ENCODE measurements at regions not wholly inside any gene's neighbourhood (a gene's known extent, or its start where the extent isn't known, plus 50 kb on each side); places are given as distances from the start of the nearest gene placed in this dataset.
"Not testable (repeated sequence)": the region's sequence is repeated elsewhere in the genome, so short reads cannot be mapped to it uniquely, and the experiment has no call there.

DNA sequence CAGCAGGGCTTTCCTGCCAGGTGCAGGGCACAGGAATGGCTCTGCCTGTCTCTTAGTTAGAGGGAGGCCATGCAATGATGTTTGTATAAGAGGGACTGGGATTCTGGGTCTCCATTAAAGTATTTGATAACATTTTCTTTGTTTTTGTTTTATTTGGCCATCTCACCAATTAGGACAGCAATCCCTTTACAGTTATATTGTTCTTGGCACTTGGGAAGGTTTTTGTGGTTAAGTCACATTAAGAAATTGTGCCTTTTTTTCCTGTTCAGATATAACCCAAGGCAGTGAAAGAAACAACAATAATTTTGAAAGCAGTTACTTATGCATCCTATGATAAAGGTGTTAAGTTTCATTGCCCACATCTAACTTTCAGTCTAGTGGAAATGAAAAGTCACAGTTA is 237.4 kb upstream of the PRSS58 start:
- DNase-seq, result not testable (repeated sequence)

DNA sequence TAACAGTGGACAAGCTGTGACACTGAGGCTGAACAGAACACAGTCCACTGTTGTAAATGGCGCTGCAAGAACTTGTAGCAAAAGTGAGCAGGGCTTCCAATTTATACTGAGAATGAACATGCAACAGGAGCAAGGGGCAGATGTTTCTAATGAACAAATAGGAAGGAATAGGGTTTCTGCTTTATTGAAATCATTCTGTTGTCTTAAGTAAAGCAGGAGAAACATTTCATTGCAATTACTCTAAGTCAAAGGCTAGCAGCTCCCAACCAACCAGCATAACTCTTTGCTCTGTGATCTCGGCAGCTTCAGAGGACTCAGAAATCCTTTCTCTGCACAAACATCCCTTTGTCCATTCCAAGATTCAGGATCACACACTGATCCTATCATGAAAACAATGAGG is 236.2 kb upstream of the PRSS58 start:
- DNase-seq, result no peak

DNA sequence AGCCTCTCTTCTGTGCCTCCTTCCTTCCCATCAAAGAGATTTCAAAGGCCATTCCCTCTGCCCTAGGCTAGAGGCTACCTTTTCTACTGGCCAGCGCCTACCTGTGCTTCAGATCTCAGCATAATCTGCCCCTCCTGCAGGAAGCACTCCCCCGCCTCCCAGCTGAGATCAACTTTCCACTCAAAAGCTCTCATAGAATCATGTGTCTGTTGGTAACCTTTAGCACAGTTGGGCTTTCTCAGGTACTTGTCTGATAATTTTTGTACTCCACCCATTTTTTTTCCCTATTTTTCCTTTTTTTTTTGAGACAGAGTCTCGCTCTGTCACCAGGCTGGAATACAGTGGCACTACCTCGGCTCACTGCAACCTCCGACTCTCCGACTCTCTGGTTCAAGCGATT is 231.0 kb upstream of the PRSS58 start:
- no peak for DNase-seq

DNA sequence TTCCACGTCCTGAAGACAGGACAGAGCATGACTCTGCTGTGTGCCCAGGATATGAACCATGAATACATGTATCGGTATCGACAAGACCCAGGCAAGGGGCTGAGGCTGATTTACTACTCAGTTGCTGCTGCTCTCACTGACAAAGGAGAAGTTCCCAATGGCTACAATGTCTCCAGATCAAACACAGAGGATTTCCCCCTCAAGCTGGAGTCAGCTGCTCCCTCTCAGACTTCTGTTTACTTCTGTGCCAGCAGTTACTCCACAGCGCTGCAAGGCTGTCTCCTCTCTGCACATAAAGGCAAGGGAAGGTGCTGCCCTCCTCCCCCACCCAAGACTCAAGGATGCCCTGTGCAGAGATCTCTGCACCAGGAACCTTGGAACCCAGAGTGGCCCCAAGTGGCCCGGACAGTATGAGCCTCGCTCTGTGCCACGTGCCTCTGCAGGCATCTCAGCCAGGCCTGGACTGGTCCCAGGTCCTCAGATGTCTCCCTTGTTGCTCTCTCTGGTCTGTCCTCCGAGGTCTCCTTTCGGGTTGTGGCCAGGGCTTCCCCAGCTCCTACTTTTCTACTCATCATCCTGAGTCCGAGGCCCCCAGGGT is 230.3 kb upstream of the PRSS58 start:
- DNase-seq, result no peak

DNA sequence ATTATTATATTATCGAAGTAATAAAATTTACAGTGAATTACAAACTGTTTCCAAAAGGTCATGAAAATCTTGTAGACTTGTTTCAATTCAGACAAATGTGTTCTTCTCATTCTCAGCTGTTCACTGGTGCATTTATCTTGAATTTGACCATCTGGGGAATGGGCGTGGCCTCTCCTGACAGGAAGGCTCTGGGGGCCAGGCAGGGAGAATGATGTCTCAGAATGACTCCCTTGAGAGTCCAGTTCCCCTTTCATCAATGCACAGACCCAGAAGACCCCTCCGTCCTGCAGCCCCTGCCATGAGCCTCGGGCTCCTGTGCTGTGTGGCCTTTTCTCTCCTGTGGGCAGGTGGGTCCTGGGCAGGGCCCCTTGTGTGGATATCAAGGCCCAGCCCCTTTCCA is 229.7 kb upstream of the PRSS58 start:
- not testable (repeated sequence) for DNase-seq

DNA sequence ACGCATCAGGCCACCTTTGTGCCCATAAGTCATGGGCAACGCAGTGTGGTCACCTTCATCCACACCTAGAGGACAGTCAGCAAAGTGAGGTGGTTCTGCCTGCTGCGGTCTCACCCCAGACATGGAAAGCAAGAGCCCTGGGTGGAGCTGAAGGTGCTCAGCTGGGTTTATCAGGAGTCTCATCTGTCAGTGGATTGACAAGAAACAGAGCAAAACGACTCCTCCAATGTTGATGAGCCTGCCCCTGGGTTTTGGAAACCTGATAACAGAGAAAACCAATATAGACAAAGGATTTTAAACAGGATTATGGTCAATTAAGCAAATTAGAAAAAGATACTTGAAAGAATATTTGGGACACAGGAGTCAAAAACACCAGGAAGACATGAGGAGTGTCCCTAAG is 229.3 kb upstream of the PRSS58 start:
- no peak for DNase-seq

DNA sequence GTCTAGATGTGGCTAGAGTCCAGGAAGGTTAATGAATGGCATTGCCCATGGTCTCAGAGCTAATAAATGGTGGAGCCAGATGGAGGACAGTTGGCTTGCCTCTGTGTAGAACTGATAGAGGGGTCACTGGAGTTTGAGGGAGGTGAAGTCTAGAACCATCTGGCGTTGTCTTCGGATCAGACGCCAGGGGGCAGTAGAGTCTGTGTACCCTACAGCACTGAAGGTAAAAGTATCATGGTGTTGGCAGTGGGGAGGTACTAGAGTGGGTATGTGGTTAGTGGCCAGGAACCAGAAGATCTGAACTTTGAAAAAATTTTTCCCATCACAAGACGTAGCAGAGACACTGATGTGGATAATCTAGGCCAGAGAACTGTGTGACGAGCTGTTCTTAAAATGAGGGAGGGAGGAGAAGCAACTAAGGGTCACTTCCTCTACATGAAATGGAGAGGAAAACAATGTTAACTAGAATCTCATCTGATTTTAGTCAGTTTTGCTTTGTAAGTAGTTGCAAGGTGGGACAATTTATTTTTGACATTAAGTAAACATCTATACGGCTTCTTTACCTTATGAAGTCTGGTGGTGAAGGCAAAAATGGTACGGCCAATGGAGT is 227.9 kb upstream of the PRSS58 start:
- peak; percentile 55 for DNase-seq

DNA sequence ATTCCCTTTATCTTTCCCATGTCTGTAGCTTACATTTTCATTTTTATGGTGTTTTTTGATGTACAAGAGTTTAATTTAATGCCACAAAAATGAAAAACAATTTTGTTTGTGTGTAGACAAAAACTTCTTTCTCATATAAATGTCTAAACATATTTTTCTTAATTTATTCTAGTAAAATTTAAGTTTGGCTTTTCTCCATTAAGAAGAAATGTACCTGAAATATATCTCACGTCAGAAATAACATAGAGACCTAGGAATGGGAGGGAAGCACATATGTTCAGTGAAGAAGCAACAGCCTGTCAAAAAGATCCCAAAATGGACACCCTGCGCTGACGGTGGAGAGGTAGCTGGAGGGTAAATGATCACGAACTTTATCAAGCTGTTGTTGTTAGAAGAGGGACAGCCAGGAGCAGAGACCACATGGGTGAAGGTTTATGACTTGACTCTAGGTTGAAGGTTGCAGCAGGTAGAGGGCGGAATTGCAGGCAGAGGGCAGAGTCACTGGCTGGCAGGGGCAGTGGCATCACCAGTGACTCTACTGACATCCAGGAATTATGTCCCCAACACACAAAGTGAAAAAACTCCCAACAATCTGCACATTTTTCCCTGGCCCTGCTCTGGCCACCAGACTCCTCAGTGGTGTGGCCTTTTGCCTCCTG is 225.9 kb upstream of the PRSS58 start:
- DNase-seq, result no peak

DNA sequence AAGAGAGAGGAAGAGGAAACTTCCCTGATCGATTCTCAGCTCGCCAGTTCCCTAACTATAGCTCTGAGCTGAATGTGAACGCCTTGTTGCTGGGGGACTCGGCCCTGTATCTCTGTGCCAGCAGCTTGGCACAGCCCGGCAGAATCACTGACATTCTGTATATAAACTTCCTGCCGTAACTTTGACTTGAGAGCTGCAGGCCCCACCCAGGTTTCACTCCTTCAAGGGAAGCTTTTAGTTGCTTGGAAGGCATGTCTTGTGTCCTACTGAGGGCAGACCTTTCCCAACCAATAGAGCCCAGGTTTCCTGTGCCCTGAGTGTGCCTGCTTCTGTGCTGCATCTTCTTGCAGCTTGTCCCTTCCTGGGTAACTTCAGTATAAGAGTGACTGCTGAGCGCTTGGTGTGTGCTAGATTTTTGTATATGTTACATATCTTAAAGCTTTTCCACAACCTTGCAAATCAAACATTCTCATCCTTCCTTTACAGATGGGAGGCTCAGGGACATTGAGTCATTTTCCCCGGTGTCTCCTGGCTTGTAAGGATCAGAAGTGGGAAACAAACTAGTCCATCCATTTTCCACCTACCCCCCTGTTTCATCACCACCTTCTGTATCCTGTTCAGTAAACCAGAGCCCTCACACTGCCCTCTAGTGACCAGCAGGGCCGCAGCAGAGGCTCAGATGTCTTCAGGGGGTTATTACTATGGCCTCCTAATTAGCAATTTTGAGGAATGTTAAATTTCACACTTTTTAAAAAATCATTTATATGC is 225.2 kb upstream of the PRSS58 start:
- peak; percentile 70 for DNase-seq

DNA sequence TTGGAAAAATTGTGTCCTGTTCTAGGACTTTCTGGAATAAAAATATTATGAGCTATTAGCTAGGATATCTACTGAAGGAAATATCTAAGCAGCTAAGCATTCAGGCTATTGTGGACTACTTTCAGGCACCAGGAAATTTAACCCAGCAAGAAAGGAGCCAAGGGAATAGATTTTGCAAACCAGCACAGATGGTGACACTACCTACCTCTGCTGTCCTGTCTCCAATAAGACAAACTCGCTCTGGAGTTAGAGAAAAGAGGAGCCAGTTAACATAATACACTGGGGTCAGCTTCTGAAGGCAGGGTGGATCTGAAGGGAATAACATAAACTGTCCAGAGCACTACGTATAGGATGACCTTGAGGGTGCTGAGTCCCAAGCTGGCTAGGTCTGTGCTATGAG is 223.7 kb upstream of the PRSS58 start:
- no peak for DNase-seq

DNA sequence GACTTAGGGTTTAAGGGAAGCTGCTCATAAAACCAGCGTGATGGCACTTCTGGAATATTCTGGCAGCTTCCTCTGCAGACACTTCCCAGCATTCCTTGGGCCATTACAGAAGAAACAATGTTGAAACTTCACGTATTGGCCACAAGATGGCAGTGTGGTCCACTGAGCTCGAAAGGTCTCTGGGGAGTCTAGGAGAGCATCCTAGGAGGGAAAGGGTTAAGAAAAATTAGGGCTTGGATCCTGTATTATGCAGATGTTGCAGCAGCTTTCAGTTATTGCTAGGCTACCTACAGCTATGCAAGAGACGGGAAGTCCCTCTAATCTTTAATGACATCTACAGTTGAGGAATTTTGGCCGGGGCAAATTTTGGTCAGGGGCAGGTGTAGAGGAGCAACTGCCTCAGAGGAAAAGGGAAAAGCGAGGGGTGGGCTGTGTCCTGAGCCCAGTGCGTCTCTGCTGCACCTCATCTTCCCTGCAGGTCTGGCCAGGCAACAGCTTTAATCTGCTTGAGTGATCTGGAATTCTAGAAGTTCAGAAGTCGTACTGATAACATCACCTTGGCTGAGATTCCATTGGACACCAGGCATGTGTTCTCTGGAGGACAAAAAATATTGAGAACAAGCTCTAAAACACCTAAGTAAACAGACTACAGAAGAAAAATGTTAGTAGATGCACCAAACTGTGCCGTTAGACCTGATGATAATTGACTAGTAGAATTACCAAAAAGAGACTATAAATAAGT is 220.8 kb upstream of the PRSS58 start:
- DNase-seq, result no peak

DNA sequence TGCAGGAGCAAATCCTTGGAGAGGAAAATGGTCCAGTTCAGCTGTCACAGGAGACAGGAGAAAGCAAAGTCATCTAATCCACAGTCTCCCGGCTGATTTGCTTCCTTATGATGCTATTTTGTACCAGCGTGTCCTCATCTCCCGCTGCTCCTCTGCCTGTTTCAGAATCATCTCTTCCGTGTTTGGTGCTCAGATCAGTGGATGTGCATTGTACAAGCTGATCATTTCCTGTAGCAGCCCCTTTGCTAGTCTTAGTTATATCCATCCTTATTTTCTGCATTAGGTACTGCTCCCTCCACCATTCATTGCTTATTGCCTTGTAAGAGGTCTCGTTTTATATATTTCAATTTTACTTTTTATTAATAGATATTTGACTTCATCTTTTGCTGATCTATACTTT is 219.9 kb upstream of the PRSS58 start:
- DNase-seq, result not testable (repeated sequence)

DNA sequence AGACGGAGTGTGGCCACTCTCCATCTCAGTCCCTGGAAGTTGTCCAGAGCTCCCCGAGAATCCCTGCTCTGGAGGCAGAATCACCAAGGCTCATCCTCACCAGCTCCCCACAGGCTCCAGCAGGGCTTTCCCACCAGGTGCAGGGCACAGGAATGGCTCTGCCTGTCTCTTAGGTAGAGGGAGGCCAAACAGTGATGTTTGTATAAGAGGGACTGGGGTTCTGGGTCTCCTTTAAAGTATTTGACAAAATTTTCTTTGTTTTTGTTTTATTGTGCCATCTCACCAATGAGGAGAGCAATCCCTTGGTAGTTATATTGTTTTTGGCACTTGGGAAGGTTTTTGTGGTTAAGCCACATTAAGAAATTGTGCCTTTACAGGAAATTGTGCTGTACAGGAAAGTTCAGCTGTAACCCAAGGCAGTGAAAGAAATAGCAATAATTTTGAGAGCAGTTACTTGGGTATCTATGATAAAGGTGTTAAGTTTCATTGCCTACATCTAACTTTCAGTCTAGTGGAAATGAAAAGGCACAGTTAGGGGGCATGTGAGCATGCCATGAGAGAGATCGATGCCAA is 219.3 kb upstream of the PRSS58 start:
- no peak for DNase-seq

DNA sequence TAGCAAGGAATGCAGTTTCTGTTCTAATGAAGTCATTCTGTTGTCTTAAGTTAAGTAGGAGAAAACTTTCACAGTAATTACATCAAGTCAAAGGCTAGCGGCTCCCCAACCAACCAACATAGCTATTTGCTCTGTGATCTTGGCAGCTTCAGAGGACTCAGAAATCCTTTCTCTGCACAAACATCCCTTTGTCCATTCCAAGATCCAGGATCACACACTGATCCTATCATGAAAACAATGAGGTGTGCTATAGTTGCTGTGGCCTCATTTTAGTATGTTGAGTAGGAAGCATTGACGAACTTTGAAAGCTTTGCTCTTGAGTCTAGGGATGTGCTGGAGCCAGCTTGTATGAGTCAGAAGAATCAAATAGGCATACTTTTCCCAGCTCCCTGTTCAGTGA is 218.2 kb upstream of the PRSS58 start:
- DNase-seq, result no peak

DNA sequence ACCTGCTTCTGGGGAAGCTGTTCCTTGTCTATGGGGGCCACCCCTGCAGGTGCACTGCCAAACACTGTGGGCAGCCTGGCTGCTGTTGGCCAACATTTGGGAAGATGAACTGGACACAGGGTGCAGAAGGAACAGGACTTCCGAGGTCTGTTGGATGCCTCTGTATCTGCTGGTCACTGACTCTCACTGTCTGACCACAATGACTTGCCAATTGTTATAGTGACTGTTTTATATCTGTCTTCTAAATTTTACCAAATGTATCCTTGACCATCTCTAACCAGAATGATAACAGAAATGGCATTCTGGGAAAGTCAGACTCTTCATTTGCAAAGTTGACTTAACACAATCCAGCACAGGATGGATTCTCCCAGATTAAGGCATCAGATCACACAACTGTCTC is 214.0 kb upstream of the PRSS58 start:
- DNase-seq, result no peak

DNA sequence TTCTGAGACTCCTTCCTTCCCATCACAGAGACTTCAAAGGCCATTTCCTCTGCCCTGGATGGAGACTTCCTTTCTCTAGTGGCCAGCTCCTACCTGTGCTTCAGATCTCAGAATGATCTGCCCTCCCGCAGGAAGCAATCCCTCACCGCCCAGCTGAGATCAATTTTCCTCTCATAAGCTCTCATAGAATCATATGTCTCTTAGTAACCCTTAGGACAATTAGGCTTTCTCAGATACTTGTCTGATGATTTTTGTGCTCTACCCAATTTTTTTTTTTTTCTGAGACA is 212.6 kb upstream of the PRSS58 start:
- no peak for DNase-seq

DNA sequence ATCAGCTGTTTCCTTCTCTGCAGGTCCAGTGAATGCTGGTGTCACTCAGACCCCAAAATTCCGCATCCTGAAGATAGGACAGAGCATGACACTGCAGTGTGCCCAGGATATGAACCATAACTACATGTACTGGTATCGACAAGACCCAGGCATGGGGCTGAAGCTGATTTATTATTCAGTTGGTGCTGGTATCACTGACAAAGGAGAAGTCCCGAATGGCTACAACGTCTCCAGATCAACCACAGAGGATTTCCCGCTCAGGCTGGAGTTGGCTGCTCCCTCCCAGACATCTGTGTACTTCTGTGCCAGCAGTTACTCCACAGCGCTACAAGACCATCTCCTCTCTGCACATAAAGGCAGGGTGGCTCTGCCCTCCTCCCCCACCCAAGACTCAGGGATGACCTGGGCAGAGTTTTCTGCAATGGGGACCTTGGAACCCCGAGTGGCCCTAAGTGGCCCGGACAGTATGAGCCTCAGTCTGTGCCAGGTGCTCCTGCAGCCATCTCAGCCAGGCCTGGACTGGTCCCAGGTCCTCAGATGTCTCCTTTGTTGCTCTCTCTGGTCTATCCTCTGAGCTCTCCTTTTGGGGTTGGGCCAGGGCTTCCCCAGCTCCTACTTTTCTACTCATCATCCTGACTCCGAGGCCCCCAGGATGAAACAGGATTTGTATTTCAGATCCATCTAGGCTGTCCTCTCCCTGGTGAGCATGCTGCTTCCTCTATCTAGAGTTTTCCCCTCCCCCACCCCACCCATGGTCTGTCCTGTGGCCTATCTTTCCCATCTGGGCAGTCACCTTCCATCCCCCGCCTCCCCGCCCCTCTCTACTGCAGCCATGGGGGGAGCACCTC is 212.1 kb upstream of the PRSS58 start:
- DNase-seq, result no peak

DNA sequence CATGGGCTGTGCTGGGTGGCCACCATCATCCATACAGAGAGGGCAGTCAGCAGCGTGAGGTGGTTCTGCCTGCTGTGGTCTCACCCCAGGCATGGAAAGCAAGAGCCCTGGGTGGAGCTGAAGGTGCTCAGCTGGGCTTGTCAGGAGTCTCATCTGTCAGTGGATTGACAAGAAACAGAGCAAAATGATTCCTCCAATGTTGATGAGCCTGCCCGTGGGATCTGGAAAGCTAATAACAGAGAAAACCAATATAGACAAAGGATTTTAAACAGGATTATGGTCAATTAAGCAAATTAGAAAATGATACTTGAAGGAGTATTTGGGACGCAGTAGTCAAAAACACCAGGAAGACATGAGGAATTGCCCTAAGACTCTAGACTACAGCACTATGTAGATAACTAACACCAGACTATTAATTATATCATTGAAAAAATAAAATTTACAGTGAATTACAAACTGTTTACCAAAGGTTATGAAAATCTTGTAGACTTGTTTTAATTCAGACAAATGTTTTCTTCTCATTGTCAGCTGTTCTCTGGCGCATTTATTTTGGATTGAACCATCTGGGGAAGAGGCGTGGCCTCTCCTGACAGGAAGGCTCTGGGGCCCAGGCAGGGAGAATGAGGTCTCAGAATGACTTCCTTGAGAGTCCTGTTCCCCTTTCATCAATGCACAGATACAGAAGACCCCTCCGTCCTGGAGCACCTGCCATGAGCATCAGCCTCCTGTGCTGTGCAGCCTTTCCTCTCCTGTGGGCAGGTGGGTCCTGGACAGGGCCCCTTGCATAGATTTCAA is 211.2 kb upstream of the PRSS58 start:
- DNase-seq, result no peak

DNA sequence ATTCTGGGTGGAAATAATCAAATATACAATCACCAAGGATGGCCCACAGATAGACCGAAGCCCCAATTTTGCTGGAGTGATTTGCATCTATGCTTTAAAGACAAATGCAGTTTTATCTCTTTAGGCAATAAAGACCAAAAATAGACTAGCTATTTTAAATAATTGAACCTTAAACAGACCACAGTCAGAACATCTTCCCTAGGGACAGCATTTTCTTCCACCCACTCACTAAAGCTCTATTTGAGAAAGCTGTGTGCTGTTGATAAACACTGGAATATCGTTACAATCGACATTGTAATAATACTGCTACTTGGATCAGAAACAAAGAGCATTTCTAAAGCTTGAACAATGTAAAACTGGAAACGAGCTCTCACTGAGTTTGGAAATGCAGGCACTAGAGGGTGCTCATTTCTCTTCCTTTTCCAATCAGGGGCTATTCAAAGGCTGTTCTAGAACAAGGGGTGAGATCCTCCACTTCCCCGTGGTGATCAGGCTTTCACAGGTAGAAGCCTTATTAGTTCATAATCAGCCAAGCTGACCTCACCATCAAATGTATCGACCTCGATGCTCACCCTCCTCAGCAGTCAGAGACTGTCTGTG is 209.3 kb upstream of the PRSS58 start:
- DNase-seq, result not testable (repeated sequence)

DNA sequence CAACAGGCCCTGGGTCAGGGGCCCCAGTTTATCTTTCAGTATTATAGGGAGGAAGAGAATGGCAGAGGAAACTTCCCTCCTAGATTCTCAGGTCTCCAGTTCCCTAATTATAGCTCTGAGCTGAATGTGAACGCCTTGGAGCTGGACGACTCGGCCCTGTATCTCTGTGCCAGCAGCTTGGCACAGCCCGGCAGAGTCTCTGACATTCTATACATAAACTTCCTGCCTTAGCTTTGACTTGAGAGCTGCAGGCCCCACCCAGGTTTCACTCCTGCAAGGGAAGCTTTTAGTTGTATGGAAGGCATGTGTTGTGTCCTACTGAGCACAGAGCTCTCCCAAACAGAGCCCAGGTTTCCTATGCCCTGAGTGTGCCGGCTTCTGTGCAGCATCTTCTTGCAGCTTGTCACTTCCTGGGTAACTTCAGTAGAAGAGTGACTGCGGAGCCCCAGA is 205.6 kb upstream of the PRSS58 start:
- DNase-seq, result peak; percentile 38

DNA sequence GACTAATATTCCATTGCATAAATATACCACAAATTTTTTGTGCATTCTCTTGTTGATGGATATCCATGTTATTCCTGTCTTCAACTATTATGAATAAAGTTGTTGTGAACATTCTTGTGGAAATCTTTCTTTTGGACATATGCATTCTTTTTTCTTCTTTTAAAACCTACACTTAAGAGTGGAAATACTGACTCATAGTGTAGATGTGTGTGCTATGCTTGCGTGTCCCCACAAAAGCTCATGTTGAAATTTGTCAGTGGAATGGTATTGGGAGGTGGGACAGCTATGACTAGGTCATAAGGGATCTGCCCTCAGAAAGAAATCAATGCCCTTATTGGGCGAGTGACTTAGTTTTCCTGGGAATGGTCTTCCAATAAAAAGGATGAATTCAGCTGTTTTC is 203.6 kb upstream of the PRSS58 start:
- no peak for DNase-seq

All from stimulated activated CD8-positive, alpha-beta memory T cell treated with anti-CD3 and anti-CD28 coated beads, Interleukin-4, amount 100 ng/mL, for 48 hours (primary cell).